GM21576 (cell line): ENCODE measurements at regions not wholly inside any gene's neighbourhood (a gene's known extent, or its start where the extent isn't known, plus 50 kb on each side); places are given as distances from the start of the nearest gene placed in this dataset.

ENCODE experiments used
- ATAC-seq: cut with Tn5 transposase; IDR thresholded peaks from one replicate; pipeline ENCODE4 v1.9.1; 2021; ENCODE audit warnings: mild to moderate bottlenecking, moderate library complexity; ENCODE audit not compliant: unreplicated experiment

- no peak for ATAC-seq
Observed at GRCh38 chr2:37858725-37859267, 66.3 kb upstream of the RMDN2 start.

- no peak for ATAC-seq
Observed at GRCh38 chr2:37862620-37863019, 62.5 kb upstream of the RMDN2 start.

GRCh38 chr2:37864217-37864616 lies 60.9 kb upstream of the RMDN2 start:
- ATAC-seq, result no peak

- no peak for ATAC-seq
Observed at GRCh38 chr2:37865640-37866039, 59.4 kb upstream of the RMDN2 start.

GRCh38 chr2:37866171-37866934 lies 58.7 kb upstream of the RMDN2 start:
- ATAC-seq, result no peak

- no peak for ATAC-seq
Observed at GRCh38 chr2:37867166-37867565, 57.9 kb upstream of the RMDN2 start.

- no peak for ATAC-seq
Observed at GRCh38 chr2:37868866-37869265, 56.2 kb upstream of the RMDN2 start.

GRCh38 chr2:37869304-37869703 lies 55.8 kb upstream of the RMDN2 start:
- no peak for ATAC-seq

- ATAC-seq, result no peak
Observed at GRCh38 chr2:37869771-37870170, 55.3 kb upstream of the RMDN2 start.

GRCh38 chr2:37870829-37871228 lies 54.3 kb upstream of the RMDN2 start:
- ATAC-seq, result no peak

GRCh38 chr2:37871456-37872191 lies 53.5 kb upstream of the RMDN2 start:
- ATAC-seq, result peak; percentile 55

GRCh38 chr2:37872192-37872750 lies 52.8 kb upstream of the RMDN2 start:
- ATAC-seq, result no peak

- ATAC-seq, result no peak
Observed at GRCh38 chr2:37873229-37873628, 51.9 kb upstream of the RMDN2 start.

GRCh38 chr2:37873749-37874330 lies 51.2 kb upstream of the RMDN2 start:
- no peak for ATAC-seq

GRCh38 chr2:37874470-37874869 lies 50.6 kb upstream of the RMDN2 start:
- no peak for ATAC-seq
